HEK293T (cell line): ENCODE measurements at regions not wholly inside any gene's neighbourhood (a gene's known extent, or its start where the extent isn't known, plus 50 kb on each side); places are given as distances from the start of the nearest gene placed in this dataset.

Experiments used
- CTCF ChIA-PET: fragments of 350-600 bp; formaldehyde crosslinking; extraction: SDS; loops from one replicate; lab custom pipeline; 2021; ENCODE audit warnings: antibody characterized with exemption, inconsistent platforms; lab: Yijun Ruan, JAX
- POLR2A ChIA-PET: fragments of 350-600 bp; formaldehyde crosslinking; extraction: SDS; loops from one replicate; lab custom pipeline; 2020; ENCODE audit warnings: antibody characterized with exemption, inconsistent platforms; lab: Yijun Ruan, JAX
- DNase-seq: peaks from one replicate; pipeline ENCODE4 v3.0.0; 2012; ENCODE audit warnings: mixed read lengths; ENCODE audit errors: extremely low spot score
- ARNT ChIP-seq: fragments of 450-650 bp; IDR thresholded peaks from 2 replicates; pipeline ENCODE4 v1.6.1; 2017; ENCODE audit warnings: mild to moderate bottlenecking
- BHLHE40 ChIP-seq: fragments of 450-650 bp; IDR thresholded peaks from 2 replicates; pipeline ENCODE4 v1.6.1; 2016; ENCODE audit warnings: mild to moderate bottlenecking, moderate library complexity, borderline replicate concordance
- CTBP1 ChIP-seq: fragments of 450-650 bp; IDR thresholded peaks from 2 replicates; pipeline ENCODE4 v1.6.1; 2016; ENCODE audit warnings: borderline replicate concordance
- ELF4 ChIP-seq: fragments of 450-650 bp; IDR thresholded peaks from 2 replicates; pipeline ENCODE4 v1.6.1; 2017; ENCODE audit warnings: antibody characterized with exemption
- FOXA1 ChIP-seq: fragments of 450-650 bp; IDR thresholded peaks from 2 replicates; pipeline ENCODE4 v1.6.1; 2016; ENCODE audit warnings: mild to moderate bottlenecking
- FOXK2 ChIP-seq: fragments of 450-650 bp; IDR thresholded peaks from 2 replicates; pipeline ENCODE4 v1.6.1; 2016; ENCODE audit warnings: mild to moderate bottlenecking
- FOXM1 ChIP-seq: fragments of 450-650 bp; IDR thresholded peaks from 2 replicates; pipeline ENCODE4 v1.6.1; 2017; ENCODE audit warnings: mild to moderate bottlenecking, borderline replicate concordance
- HDGF ChIP-seq: fragments of 450-650 bp; IDR thresholded peaks from 2 replicates; pipeline ENCODE4 v1.6.1; 2017; ENCODE audit warnings: antibody characterized with exemption, borderline replicate concordance
- L3MBTL2 ChIP-seq: fragments of 450-650 bp; conservative IDR thresholded peaks from 2 replicates; pipeline ENCODE4 v1.6.1; 2016; ENCODE audit warnings: mild to moderate bottlenecking
- LEF1 ChIP-seq: fragments of 450-650 bp; IDR thresholded peaks from 2 replicates; pipeline ENCODE4 v1.6.1; 2017; ENCODE audit warnings: mild to moderate bottlenecking, borderline replicate concordance
- NFRKB ChIP-seq: fragments of 450-650 bp; IDR thresholded peaks from 2 replicates; pipeline ENCODE4 v1.6.1; 2016; ENCODE audit warnings: mild to moderate bottlenecking, moderate library complexity
- SP1 ChIP-seq: fragments of 450-650 bp; IDR thresholded peaks from 2 replicates; pipeline ENCODE4 v1.6.1; 2017
- SUZ12 ChIP-seq: fragments of 450-650 bp; IDR thresholded peaks from 2 replicates; pipeline ENCODE4 v1.6.1; 2016; ENCODE audit warnings: mild to moderate bottlenecking
- TARDBP ChIP-seq: fragments of 450-650 bp; IDR thresholded peaks from 2 replicates; pipeline ENCODE4 v1.6.1; 2016
- ZNF384 ChIP-seq: fragments of 450-650 bp; IDR thresholded peaks from 2 replicates; pipeline ENCODE4 v1.6.1; 2016
- TF ChIP-seq, protein P1 (sequence below): fragments of 450-650 bp; IDR thresholded peaks from 2 replicates; pipeline ENCODE4 v1.6.1; 2016

- ChIA-PET POLR2A (no interaction called here), CTCF (no interaction called here)
- TF ChIP-seq SUZ12 (no peak), BHLHE40 (no peak), ELF4 (no peak), L3MBTL2 (no peak), TARDBP (no peak), FOXK2 (no peak), HDGF (no peak), ARNT (no peak), NFRKB (no peak), CTBP1 (no peak), FOXM1 (no peak), FOXA1 (no peak), LEF1 (no peak)
- no peak for DNase-seq
Observed at GRCh38 chr2:120578576-120579352, 156.9 kb upstream of the GLI2 start.

GRCh38 chr2:120579916-120580685 is 155.6 kb upstream of the GLI2 start:
- no peak for TF ChIP-seq HDGF
- no peak for TF ChIP-seq FOXA1
- no peak for TF ChIP-seq SUZ12
- TF ChIP-seq TARDBP: no peak
- no peak for TF ChIP-seq ARNT
- TF ChIP-seq L3MBTL2: no peak
- TF ChIP-seq LEF1: no peak
- TF ChIP-seq ELF4: no peak
- no peak for TF ChIP-seq FOXK2
- no peak for DNase-seq
- ChIA-PET POLR2A (no interaction called here), CTCF (interaction anchor here (1.3 kb wide), 1 partner anchor 27 kb away, joined by 6 read pairs; no protein-coding TSS in a partner anchor)

DNA sequence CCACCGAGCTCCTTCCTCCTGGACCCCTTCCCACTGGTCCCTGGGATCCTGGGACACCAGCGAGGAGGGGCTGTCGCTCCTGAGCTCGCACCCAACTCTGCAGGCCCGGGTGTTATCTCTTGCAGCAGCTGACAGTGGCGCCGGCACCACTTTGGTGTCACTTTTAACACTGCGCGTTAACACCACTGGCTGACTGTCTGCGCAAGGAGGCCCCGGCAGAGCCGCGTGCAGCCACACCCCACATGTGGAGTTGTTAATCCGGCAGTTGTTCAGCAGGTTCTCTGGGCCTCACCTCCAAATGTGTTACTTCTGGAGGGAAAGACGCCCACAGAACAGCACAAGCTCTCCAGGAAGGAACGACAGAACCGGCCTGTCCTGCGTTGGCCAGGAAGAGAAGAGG is 155.0 kb upstream of the GLI2 start:
- DNase-seq: no peak
- ChIA-PET POLR2A (no interaction called here), CTCF (interaction anchor here (1.3 kb wide), 1 partner anchor 27 kb away, joined by 6 read pairs; no protein-coding TSS in a partner anchor)
- no peak for TF ChIP-seq FOXK2
- TF ChIP-seq FOXA1: no peak
- TF ChIP-seq ELF4: no peak
- TF ChIP-seq L3MBTL2: no peak
- TF ChIP-seq BHLHE40: no peak

- POLR2A ChIA-PET: no interaction called here
- no peak for DNase-seq
- TF ChIP-seq SP1 (no peak), BHLHE40 (no peak), HDGF (no peak), ELF4 (no peak), ARNT (no peak), SUZ12 (no peak), CTBP1 (no peak), TARDBP (no peak), FOXA1 (no peak), LEF1 (no peak), NFRKB (no peak), ZNF384 (no peak), FOXK2 (no peak), FOXM1 (no peak), L3MBTL2 (no peak)
- TF ChIP-seq, protein P1, sequence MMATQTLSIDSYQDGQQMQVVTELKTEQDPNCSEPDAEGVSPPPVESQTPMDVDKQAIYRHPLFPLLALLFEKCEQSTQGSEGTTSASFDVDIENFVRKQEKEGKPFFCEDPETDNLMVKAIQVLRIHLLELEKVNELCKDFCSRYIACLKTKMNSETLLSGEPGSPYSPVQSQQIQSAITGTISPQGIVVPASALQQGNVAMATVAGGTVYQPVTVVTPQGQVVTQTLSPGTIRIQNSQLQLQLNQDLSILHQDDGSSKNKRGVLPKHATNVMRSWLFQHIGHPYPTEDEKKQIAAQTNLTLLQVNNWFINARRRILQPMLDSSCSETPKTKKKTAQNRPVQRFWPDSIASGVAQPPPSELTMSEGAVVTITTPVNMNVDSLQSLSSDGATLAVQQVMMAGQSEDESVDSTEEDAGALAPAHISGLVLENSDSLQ: no peak
- CTCF ChIA-PET: no interaction called here
Observed at GRCh38 chr2:120583121-120583520, 152.5 kb upstream of the GLI2 start.

DNA sequence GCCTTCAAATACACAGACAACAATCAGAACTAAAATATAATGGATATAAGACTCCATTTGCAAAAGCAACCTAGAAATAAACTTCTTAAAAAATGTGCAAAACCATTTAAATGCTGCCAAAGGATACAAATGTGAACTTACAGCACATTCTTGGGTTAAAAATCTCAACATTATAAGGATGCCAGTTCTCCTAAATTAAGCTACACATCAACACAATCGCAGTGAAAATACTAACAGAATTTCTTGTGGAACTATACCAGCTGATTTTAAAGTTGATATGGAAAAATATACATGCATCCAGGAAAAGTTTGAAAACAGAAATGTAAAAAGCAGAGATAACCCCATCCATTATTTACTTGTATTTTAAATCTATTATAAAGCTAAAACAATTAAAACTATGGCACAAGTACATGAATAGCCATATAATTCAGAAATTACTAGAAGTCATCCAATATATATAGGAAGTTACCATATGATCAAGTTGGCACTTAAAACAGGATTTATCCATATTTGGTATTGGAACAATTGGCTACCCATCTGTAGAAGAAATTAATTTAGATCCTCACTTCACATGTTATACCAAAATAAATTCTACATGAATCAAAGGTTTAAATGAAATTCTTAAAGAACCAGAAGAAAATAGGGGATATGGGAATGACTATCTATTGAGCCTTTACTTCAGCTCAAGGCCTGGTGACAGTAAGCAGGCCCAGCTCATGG is 151.7 kb upstream of the GLI2 start:
- ChIA-PET CTCF (no interaction called here), POLR2A (no interaction called here)
- DNase-seq: no peak
- TF ChIP-seq NFRKB (no peak), ZNF384 (no peak), ELF4 (no peak), TARDBP (no peak), FOXK2 (no peak), ARNT (no peak), SUZ12 (no peak), L3MBTL2 (no peak), FOXM1 (no peak), CTBP1 (no peak), LEF1 (no peak), BHLHE40 (no peak)

DNA sequence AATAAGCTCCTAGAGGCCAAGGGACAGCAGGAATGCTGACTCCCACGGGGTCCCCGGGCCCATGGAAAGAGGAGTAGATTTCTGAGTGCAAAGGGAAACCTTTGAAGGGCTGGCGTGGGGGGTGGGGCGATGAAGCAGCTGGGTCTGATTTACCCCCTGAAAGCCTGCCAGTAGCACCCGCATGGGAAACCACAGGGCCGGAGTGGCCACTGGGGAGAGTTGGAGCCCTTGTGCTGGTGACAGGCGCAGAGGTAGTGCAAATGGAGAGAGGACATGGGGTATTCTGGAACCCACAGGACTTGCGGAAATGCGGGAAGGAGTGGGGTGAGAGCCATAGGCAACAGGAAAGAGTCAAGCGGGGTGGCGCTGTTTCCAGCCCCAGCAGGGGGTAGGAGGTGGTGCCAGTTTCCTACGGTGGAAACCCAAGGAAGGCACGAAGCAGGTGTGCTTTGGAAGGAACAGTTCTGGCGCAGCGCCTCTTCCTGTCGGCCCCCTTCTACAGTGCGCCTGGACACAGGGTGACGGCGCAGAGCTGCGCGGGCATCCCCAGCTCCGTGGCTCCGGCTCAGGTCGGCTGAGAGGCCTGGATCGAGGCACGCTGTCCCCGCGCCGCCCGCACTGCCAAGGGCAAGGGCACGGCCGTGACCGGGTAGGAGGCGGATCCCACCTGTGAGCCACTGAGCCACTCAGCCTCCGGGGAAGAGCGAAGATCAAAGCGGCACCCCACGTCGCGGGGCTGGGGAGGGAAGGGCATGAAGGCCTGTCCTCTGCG is 149.0 kb upstream of the GLI2 start:
- CTCF ChIA-PET: no interaction called here
- DNase-seq: no peak

More for the DNA sequence above, 149.0 kb upstream of the GLI2 start:
- POLR2A ChIA-PET: no interaction called here
- TF ChIP-seq ELF4: no peak
- TF ChIP-seq, protein P1: no peak
- TF ChIP-seq NFRKB: no peak
- no peak for TF ChIP-seq ZNF384
- TF ChIP-seq FOXK2: no peak
- TF ChIP-seq LEF1: no peak
- TF ChIP-seq ARNT: no peak
- no peak for TF ChIP-seq FOXM1
- no peak for TF ChIP-seq HDGF
- TF ChIP-seq L3MBTL2: no peak
- TF ChIP-seq TARDBP: no peak
- no peak for TF ChIP-seq FOXA1
- TF ChIP-seq SUZ12: no peak
